Spleen (tissue), 7 donors: ENCODE measurements at regions not wholly inside any gene's neighbourhood (a gene's known extent, or its start where the extent isn't known, plus 50 kb on each side); places are given as distances from the start of the nearest gene placed in this dataset.
A peak's percentile ranks its signal among the peaks of the same experiment; 100 is the strongest.

Experiments
- CTCF ChIP-seq, 11 experiments: fragments of 200-600 bp in 7 of 11; fragments of 450-650 bp in 4 of 11; sonication (generic) in 4 of 11; IDR thresholded peaks in 8 of 11; conservative IDR thresholded peaks in 3 of 11; 1 replicate in 7 of 11; 2 replicates in 4 of 11; pipeline versions ENCODE4 v1.4.0 to v1.8.0; 2016 to 2021; ENCODE audit warnings: antibody characterized with exemption in 11 of 11, inconsistent platforms in 4 of 11, mild to moderate bottlenecking in 1 of 11
- POLR2AphosphoS5 ChIP-seq, 3 donors: sonication (generic); formaldehyde crosslinking; IDR thresholded peaks; one replicate each; pipeline ENCODE4 v1.5.1; 2017; ENCODE audit warnings: antibody characterized with exemption in 3 of 3
- donor health status: DM: no; HTN: no; CAD: no; lungs with moderate emphysema.
- donor health status: DM: no; HTN: no; CAD: no.
- donor health status: DM: no; HTN: no; CAD: no.

DNA sequence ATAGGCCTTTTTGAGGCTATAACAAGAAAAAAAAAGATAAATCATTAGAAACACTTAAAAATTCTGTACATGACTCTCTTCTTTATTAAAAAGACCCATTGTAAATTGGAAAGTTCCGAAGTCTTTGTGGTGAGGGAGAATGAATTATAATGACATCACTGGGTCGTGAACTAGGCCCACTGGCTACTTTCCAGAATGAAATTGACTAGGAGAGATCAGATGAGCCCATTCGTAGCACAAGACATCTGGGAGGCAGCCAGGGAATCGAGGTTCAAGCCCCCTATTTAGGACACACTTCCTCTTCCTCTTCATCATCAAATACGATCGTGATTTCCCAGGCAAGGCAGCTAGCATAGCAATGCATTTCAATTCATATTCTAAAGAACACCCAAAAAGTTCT is 889.8 kb upstream of the NR2F2 start:
- TF ChIP-seq CTCF (IDR thresholded peaks at IDR 0.05 in 8 of 11, conservative IDR thresholded peaks at IDR 0.05 in 3 of 11) (no peak), POLR2AphosphoS5 (IDR thresholded peaks at IDR 0.05) (peak in 1 of 3 donors; percentile 71)
